Keratinocyte (primary cell): ENCODE measurements at regions not wholly inside any gene's neighbourhood (a gene's known extent, or its start where the extent isn't known, plus 50 kb on each side); places are given as distances from the start of the nearest gene placed in this dataset.

ENCODE experiments used
- DNase-seq: peaks from one replicate; pipeline ENCODE4 v3.0.0-alpha.2; 2011; ENCODE audit warnings: low read depth, missing footprints, low spot score
- FAIRE-seq: peaks from 2 replicates; lab custom pipeline; 2011; peaks lifted over from hg19 to GRCh38; lab: Jason Lieb, UNC
- H2AFZ ChIP-seq: 2 replicates; pipeline ENCODE4 v1.6.0; 2012; ENCODE audit warnings: low read length, control low read depth, inconsistent platforms; ENCODE audit not compliant: control insufficient read depth
- H3K27ac ChIP-seq: 2 replicates; pipeline ENCODE4 v1.5.1; 2011; ENCODE audit warnings: low read length; ENCODE audit not compliant: control insufficient read depth, insufficient read depth
- H3K27me3 ChIP-seq: 3 replicates; pipeline ENCODE4 v1.6.0; 2011; ENCODE audit warnings: low read length; ENCODE audit not compliant: control insufficient read depth, insufficient read depth; ENCODE audit errors: extremely low read depth
- H3K36me3 ChIP-seq, 2 experiments: 2 replicates in 1 of 2; 3 replicates in 1 of 2; pipeline ENCODE4 v1.5.1; 2011; ENCODE audit warnings: low read length in 2 of 2, mild to moderate bottlenecking in 1 of 2; ENCODE audit not compliant: control insufficient read depth in 2 of 2, insufficient read depth in 2 of 2; ENCODE audit errors: extremely low read depth in 1 of 2
- H3K4me1 ChIP-seq: 3 replicates; pipeline ENCODE4 v1.5.1; 2011; ENCODE audit warnings: low read length; ENCODE audit not compliant: control insufficient read depth, insufficient read depth; ENCODE audit errors: extremely low read depth
- H3K4me2 ChIP-seq: 3 replicates; pipeline ENCODE4 v1.6.0; 2011; ENCODE audit warnings: low read depth, low read length; ENCODE audit not compliant: control insufficient read depth, insufficient read depth; ENCODE audit errors: extremely low read depth
- H3K4me3 ChIP-seq, 3 experiments: fragments of 200-600 bp in 1 of 3; sonication (generic) in 1 of 3; 2 replicates in 2 of 3; 3 replicates in 1 of 3; pipeline ENCODE4 v1.5.1; 2011 to 2016; ENCODE audit warnings: low read length in 3 of 3, mild to moderate bottlenecking in 3 of 3, control low read depth in 2 of 3, inconsistent platforms in 1 of 3, low read depth in 1 of 3, mixed read lengths in 1 of 3, mixed run types in 1 of 3, moderate library complexity in 1 of 3; ENCODE audit not compliant: control insufficient read depth in 2 of 3, insufficient read depth in 2 of 3; ENCODE audit errors: extremely low read depth in 1 of 3
- H3K79me2 ChIP-seq: 2 replicates; pipeline ENCODE4 v1.6.0; 2012; ENCODE audit warnings: low read length; ENCODE audit not compliant: control insufficient read depth, insufficient read depth
- H3K9ac ChIP-seq: 3 replicates; pipeline ENCODE4 v1.6.0; 2011; ENCODE audit warnings: low read length; ENCODE audit not compliant: control insufficient read depth, insufficient read depth; ENCODE audit errors: extremely low read depth
- H3K9me1 ChIP-seq: 3 replicates; pipeline ENCODE4 v1.6.0; 2011; ENCODE audit warnings: low read length; ENCODE audit not compliant: control insufficient read depth, insufficient read depth; ENCODE audit errors: extremely low read depth
- H3K9me3 ChIP-seq: 2 replicates; pipeline ENCODE4 v1.5.1; 2012; ENCODE audit warnings: low read depth, low read length; ENCODE audit not compliant: control insufficient read depth
- H4K20me1 ChIP-seq: 3 replicates; pipeline ENCODE4 v1.6.0; 2011; ENCODE audit warnings: low read length; ENCODE audit not compliant: control insufficient read depth, insufficient read depth; ENCODE audit errors: extremely low read depth
- EZH2 ChIP-seq: IDR thresholded peaks from one replicate; pipeline ENCODE4 v1.6.1; 2012; ENCODE audit warnings: inconsistent platforms, mild to moderate bottlenecking, low read length, moderate library complexity
- dilution Hi-C: fragments of 300-500 bp; cut with MboI; formaldehyde crosslinking; loops from one replicate; pipeline ENCODE4 v1.7.0; 2020; ENCODE audit warnings: low sequenced_read_pairs; ENCODE audit not compliant: extremely low pct_ligation_motif_present
- TF ChIP-seq, protein P1 (sequence below), 3 experiments: IDR thresholded peaks in 1 of 3; conservative IDR thresholded peaks in 1 of 3; optimal IDR thresholded peaks in 1 of 3; 2 replicates in 2 of 3; 3 replicates in 1 of 3; pipeline versions ENCODE3 to v1.5.1; 2011; ENCODE audit warnings: low read length in 3 of 3, mild to moderate bottlenecking in 3 of 3, moderate library complexity in 2 of 3, control low read depth in 1 of 3, inconsistent platforms in 1 of 3; ENCODE audit not compliant: insufficient read depth in 2 of 3; ENCODE audit errors: extremely low read depth in 1 of 3

DNA sequence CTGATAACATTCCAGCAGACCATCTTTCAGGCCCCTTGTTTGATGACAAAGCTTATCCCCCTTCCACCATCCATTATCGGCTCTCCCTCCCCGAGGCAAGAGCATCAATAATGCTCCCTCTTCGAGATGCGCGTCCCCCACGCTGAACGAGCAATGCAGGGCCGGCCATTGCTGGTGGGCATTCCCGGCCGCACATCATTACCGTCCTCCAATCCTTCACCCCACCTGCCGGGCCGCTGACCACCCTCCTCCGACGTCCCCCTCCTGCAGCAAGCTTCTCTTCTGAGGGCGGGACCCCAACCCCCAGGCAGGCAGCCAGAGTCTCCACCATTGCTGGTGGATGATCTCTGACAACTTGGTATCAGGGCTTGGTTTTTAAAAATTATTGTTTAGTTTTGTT, 208.6 kb downstream of the SMAD2 start:
- no peak overlapping the region for H3K4me2 ChIP-seq

DNA sequence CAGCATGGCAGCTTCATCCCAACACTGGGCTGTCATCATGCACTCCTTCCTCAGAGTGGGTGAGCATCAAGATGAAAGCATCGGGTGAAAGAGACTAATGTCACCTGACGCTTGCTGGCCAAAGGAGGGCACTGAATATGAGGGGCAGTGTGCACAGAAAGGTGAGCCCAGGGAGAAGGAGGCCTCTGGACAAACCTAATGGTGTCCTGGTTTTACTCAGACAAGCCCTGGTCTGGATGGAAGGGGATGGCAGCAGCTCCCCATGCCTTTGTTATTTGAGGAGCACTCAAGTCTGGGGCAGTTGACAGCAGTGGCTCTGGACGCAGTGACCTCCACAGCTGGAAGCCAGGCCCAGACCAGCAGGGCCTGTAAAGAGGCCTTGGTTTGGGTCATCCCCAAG, 209.7 kb downstream of the SMAD2 start:
- H3K9ac ChIP-seq, result no peak overlapping the region
- DNase-seq (no peak), FAIRE-seq (no peak)
- no peaks in the 10 kb centered on the region for H3K4me1 ChIP-seq
- dilution Hi-C loops, result no loop called here
- no peaks in the 10 kb centered on the region for H4K20me1 ChIP-seq
- no peaks in the 10 kb centered on the region for H3K36me3 ChIP-seq
- no peak overlapping the region for H3K4me2 ChIP-seq
- H3K27ac ChIP-seq, result no peak overlapping the region
- no peaks in the 10 kb centered on the region for H3K9me1 ChIP-seq
- H3K9me3 ChIP-seq, result no peaks in the 10 kb centered on the region
- no peaks in the 10 kb centered on the region for H3K79me2 ChIP-seq
- H2AFZ ChIP-seq, result no peak overlapping the region
- H3K4me3 ChIP-seq, result no peak overlapping the region
- no peak for TF ChIP-seq EZH2
- TF ChIP-seq, protein P1, sequence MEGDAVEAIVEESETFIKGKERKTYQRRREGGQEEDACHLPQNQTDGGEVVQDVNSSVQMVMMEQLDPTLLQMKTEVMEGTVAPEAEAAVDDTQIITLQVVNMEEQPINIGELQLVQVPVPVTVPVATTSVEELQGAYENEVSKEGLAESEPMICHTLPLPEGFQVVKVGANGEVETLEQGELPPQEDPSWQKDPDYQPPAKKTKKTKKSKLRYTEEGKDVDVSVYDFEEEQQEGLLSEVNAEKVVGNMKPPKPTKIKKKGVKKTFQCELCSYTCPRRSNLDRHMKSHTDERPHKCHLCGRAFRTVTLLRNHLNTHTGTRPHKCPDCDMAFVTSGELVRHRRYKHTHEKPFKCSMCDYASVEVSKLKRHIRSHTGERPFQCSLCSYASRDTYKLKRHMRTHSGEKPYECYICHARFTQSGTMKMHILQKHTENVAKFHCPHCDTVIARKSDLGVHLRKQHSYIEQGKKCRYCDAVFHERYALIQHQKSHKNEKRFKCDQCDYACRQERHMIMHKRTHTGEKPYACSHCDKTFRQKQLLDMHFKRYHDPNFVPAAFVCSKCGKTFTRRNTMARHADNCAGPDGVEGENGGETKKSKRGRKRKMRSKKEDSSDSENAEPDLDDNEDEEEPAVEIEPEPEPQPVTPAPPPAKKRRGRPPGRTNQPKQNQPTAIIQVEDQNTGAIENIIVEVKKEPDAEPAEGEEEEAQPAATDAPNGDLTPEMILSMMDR (optimal IDR thresholded peaks at IDR 0.05 in 1 of 3, IDR thresholded peaks at IDR 0.05 in 1 of 3, conservative IDR thresholded peaks at IDR 0.05 in 1 of 3; ENCODE audit: extremely low read depth in 1 of 3, insufficient read depth in 2 of 3, low read length in 3 of 3), result no peak
- H3K27me3 ChIP-seq, result no peaks in the 10 kb centered on the region

More for the DNA sequence above, 208.6 kb downstream of the SMAD2 start:
- Histone ChIP-seq H3K9me3 (no peaks in the 10 kb centered on the region), H3K27ac (no peak overlapping the region), H2AFZ (no peak overlapping the region), H3K9ac (no peak overlapping the region), H3K27me3 (no peaks in the 10 kb centered on the region), H3K4me3 (no peak overlapping the region), H3K9me1 (no peaks in the 10 kb centered on the region), H3K4me1 (no peaks in the 10 kb centered on the region), H3K79me2 (no peaks in the 10 kb centered on the region), H4K20me1 (no peaks in the 10 kb centered on the region), H3K36me3 (no peaks in the 10 kb centered on the region)
- DNase-seq, result no peak
- TF ChIP-seq EZH2, result no peak
- TF ChIP-seq, protein P1 (optimal IDR thresholded peaks at IDR 0.05 in 1 of 3, IDR thresholded peaks at IDR 0.05 in 1 of 3, conservative IDR thresholded peaks at IDR 0.05 in 1 of 3; ENCODE audit: extremely low read depth in 1 of 3, insufficient read depth in 2 of 3, low read length in 3 of 3), result no peak
- dilution Hi-C loops, result no loop called here
- no peak for FAIRE-seq
